ENCODE measurements at regions not wholly inside any gene's neighbourhood (a gene's known extent, or its start where the extent isn't known, plus 50 kb on each side); places are given as distances from the start of the nearest gene placed in this dataset.

DNA sequence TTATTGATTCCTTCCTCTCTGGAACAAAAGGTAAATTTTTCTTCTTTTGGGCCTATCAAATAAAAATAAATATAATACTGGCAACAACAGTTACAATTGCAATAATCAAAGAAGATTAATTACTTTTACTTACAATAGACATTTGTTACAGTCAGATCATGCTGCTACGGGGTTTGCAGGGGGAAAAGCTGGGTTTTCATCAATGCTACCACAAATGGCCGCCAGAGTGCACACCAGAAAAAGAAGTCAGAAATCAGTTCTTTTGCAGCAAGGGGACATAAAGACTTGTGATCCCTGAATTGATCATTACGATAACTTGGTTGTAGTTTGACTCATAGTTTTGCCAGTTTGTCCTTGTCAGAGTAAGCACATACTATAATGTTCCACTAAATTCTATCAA is 714.5 kb upstream of the EYS start:
- no peak for DNase-seq (ENCODE audit: low read depth)

DNA sequence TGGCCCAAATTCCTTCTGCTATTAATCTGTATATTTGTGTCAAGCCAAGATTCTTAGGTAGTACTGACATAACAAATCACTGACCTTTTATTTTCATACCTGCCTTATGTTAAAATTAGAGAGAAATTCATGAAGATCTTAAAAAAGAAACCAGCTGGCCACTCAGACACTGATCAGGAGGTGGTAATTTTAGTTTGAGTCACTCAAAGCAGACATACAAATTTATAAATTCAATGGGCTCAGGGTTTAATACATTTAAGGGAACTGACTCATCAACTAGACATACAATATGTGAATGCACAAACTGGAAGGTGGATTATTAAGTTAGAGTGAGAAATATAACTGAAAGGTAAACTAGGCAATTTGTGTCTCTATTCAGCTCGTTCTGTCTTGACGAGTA is 711.9 kb upstream of the EYS start:
- no peak for DNase-seq (ENCODE audit: low read depth)

DNA sequence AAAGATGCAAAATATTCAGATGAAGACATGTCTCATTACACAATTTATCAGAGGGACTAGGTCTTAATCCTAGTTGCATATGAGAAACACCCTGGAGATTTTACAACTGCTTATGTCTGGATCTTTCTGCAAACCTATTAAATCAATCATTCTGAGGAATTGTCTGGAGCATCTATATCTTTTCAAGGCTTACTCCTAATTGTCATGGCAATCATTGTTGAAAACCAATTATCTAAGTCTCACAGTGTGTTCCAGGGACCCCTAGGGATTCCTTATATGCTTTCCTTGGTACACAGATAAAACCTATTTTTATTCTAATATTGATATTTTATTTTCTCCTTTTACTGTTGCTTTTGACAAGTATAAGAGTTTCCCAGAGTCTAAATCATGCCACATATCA is 696.9 kb upstream of the EYS start:
- DNase-seq (ENCODE audit: low read depth) = no peak

- no peak for DNase-seq (ENCODE audit: low read depth)
These were observed 695.8 kb upstream of the EYS start for GRCh38 chr6:66402873-66403272.

GRCh38 chr6:66396549-66396948 is 689.5 kb upstream of the EYS start:
- DNase-seq (ENCODE audit: low read depth) = no peak

DNA sequence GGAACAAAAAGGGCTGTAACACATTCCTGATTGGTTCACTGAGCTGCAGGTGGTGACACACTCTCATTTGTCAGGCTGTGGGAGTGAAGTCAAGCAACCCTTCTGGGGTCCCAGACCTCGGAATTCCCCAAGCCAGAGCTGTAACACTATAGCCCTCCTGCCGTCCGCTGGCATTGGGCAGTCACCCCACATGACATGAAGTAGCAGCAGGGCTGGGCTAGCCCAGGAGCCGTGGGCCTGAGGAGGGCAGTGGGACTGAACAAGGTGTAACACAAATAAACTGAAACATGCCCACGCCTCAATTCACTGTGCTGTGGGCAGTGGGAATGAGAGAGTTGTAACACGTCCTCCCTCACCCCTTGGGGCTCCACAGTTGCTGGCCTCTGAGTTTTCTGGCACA is 689.1 kb upstream of the EYS start:
- no peak for DNase-seq (ENCODE audit: low read depth)

DNA sequence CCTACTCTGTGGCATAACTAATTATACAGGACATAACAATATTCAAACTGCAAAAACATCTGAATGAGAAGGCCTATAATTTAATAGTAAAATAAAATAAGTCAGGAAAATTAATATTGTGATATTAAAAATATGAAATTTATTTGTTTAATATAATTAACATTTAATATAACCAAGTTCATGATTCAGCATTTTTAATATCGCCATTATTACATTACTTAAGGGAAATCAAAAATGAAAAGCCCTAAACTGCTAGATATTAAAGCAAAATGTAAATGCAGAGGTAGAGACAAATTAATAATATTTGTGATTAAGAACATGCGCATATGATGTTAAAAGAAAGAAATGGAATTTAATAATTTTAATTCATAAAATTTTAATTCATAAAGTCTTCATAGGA is 683.4 kb upstream of the EYS start:
- DNase-seq (ENCODE audit: low read depth) = no peak

- DNase-seq (ENCODE audit: low read depth) = no peak
These were observed 669.0 kb upstream of the EYS start for GRCh38 chr6:66376001-66376400.

DNA sequence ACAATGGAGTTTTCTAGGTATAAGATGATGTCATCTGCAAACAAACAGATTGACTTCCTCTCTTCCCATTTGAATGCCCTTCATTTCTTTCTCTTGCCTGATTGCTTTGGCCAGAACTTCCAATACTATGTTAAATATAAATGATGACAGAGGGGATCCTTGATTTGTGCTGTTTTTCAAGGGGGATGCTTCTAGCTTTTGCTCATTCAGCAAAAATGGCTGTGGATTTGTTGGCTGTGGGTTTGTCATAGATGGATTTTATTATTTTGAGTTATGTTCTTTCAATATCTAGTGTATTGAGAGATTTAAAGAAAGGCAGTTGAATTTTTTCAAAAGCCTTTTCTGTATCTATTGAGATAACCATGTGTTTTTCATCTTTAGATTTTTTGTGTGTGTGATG is 662.4 kb upstream of the EYS start:
- DNase-seq (ENCODE audit: low read depth) = no peak

- no peak for DNase-seq (ENCODE audit: low read depth)
These were observed 655.9 kb upstream of the EYS start for GRCh38 chr6:66362888-66363287.

- DNase-seq (ENCODE audit: low read depth) = no peak
These were observed 654.9 kb upstream of the EYS start for GRCh38 chr6:66361886-66362285.

DNA sequence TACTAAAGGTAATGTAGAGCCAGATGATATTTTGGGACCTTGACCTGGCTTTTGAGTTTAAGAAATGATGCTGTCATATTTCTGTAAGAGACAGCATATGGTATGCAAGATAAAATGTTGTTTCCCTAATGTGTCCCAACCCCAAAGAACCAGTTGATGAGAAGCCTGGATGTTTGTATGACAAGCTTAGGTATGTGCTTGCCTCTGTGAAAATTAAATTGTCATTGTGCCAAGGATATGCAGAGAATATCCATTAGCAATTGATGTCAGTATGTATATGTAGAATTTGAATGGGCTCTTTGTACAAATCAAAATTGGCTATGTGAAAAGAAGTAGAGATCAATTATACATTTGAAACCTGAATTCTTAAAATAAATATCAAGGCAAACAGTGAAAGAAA is 650.8 kb upstream of the EYS start:
- no peak for DNase-seq (ENCODE audit: low read depth)

- no peak for DNase-seq (ENCODE audit: low read depth)
These were observed 648.4 kb upstream of the EYS start for GRCh38 chr6:66355471-66355870.

- no peak for DNase-seq (ENCODE audit: low read depth)
These were observed 637.8 kb upstream of the EYS start for GRCh38 chr6:66344796-66345195.

DNA sequence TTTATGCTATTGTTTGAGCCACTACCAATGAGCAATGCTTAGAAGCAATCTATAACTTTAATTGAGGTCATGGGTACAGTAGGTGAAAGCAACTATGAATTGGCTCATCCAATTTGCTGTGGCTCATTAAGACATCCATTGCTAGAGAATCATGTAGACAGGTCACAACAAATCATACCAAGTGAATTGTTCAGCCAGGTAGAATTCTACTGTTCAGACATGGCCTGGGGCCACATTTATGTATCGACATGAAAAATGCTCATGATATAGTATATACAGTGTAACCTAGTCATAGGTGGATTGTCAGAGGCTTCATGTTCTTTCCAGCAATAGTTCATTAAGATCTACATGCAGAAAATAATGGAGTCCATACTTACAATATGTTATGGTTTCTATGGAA is 633.7 kb upstream of the EYS start:
- DNase-seq (ENCODE audit: low read depth) = no peak

- no peak for DNase-seq (ENCODE audit: low read depth)
These were observed 629.1 kb upstream of the EYS start for GRCh38 chr6:66336176-66336575.

DNA sequence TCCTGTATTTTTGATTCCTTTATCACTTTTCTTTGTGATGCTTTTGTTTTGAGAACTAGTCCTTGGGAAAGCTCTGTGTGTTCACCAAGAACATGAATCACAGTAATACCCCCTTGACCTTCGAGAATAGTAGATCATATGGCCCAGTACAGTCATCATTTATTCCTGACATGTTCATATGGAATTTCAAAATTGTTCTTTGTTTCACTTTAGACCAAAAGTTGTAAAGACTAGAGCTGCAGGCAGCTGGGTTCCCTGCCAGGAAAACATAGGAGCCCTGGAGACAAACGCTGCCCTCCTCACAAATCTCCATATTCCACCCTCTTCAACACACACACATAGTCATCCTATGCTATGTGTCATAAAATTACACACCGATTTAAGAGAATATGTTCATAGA is 621.2 kb upstream of the EYS start:
- DNase-seq (ENCODE audit: low read depth) = no peak

- no peak for DNase-seq (ENCODE audit: low read depth)
These were observed 619.2 kb upstream of the EYS start for GRCh38 chr6:66326228-66326627.

GRCh38 chr6:66321017-66321416 is 614.0 kb upstream of the EYS start:
- no peak for DNase-seq (ENCODE audit: low read depth)

DNA sequence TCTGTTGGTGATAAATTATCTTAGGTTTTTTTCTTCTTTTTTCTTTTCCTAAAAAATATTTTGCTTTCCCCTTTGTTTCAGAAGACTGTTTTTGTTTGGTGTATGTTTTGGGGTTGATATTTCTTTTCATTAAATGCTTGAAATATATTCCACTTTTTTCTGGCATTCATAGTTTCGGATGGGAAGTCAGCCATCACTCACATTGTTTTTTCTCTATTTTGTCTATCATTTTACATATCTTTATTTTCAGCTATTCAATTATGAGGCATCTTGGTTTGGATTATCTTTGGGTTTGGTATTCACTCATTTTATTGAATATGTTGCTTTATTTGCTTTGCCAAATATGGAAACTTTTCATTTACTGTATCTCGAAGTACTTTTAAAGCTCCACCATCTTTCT is 600.5 kb upstream of the EYS start:
- no peak for DNase-seq (ENCODE audit: low read depth)

DNA sequence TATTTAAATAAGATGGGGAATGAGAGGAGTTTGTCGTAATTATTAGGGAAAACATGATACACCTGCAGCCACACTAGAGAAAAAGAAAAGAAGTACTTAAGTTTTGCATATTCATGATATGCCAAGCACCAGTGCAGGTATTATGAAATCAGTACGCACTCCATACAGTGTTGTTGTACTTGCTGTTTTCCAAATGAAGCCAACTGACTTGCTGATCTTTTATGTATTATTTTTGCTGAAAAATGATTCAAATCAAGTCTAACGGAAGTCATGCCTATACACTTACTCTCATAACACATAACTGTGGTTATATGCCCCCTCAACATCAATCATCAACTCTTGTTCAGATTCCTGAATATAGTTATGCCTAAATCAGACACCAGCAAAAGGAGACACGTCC is 584.9 kb upstream of the EYS start:
- no peak for DNase-seq (ENCODE audit: low read depth)

- no peak for DNase-seq (ENCODE audit: low read depth)
These were observed 582.9 kb upstream of the EYS start for GRCh38 chr6:66289889-66290288.

DNA sequence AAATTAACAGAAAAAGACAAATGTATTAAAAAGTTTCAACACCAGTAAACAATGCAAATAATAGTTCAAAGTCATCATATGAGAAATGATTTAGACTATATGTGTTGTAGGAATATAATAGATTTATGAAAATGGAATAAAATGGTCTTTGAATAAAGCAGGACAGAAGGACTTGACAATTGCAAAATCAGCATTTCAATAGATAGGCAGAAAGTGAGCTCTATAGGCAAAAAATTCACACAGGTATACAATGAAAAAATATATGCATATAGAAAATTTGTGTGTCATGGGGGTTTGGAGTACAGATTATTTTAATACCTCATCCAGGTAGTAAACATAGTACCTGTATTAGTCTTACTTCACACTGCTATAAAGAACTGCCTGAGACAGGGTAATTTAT is 571.1 kb upstream of the EYS start:
- no peak for DNase-seq (ENCODE audit: low read depth)

GRCh38 chr6:66277400-66277799 is 570.4 kb upstream of the EYS start:
- DNase-seq (ENCODE audit: low read depth) = no peak

- no peak for DNase-seq (ENCODE audit: low read depth)
These were observed 558.7 kb upstream of the EYS start for GRCh38 chr6:66265737-66266136.

Data from activated T-cell treated with anti-CD3 and anti-CD28 coated beads for 48 hours (primary cell).